Peyer's patch (tissue), 4 donors: ENCODE measurements at regions not wholly inside any gene's neighbourhood (a gene's known extent, or its start where the extent isn't known, plus 50 kb on each side); places are given as distances from the start of the nearest gene placed in this dataset.

Experiments used
- DNase-seq, 3 donors: peaks; one replicate each; pipeline ENCODE4 v3.0.0-alpha.2; 2017 to 2019
- H3K27ac ChIP-seq, 4 donors: fragments of 200-600 bp; sonication (generic); one replicate each; pipeline ENCODE4 v1.5.1; 2016 to 2019
- H3K27me3 ChIP-seq, 2 donors: fragments of 200-600 bp; sonication (generic); one replicate each; pipeline ENCODE4 v1.5.1; 2019
- H3K36me3 ChIP-seq, 3 donors: fragments of 200-600 bp; sonication (generic); one replicate each; pipeline ENCODE4 v1.5.1; 2016 to 2019
- H3K4me1 ChIP-seq, 4 donors: fragments of 200-600 bp; sonication (generic); one replicate each; pipeline ENCODE4 v1.5.1; 2016 to 2019
- H3K4me3 ChIP-seq, 4 donors: fragments of 200-600 bp; sonication (generic); 1 replicate in 3 of 4; 2 replicates in 1 of 4; pipeline ENCODE4 v1.5.1; 2016 to 2019; ENCODE audit warnings: mild to moderate bottlenecking in 1 of 4
- H3K9me3 ChIP-seq, 4 donors: fragments of 200-600 bp; sonication (generic); one replicate each; pipeline ENCODE4 v1.5.1; 2016 to 2019; ENCODE audit warnings: mild to moderate bottlenecking in 1 of 4
- POLR2A ChIP-seq, 2 donors: fragments of 450-650 bp; IDR thresholded peaks; one replicate each; pipeline ENCODE4 v1.5.1; 2017; ENCODE audit warnings: antibody characterized with exemption in 2 of 2, mild to moderate bottlenecking in 2 of 2, moderate library complexity in 2 of 2
- TF ChIP-seq, protein P1 (sequence below), 6 experiments: fragments of 450-650 bp in 4 of 6; fragments of 200-600 bp in 2 of 6; sonication (generic) in 1 of 6; IDR thresholded peaks; one replicate each; pipeline ENCODE4 v1.5.1; 2017 to 2019; ENCODE audit warnings: antibody characterized with exemption in 6 of 6, mild to moderate bottlenecking in 3 of 6, moderate library complexity in 1 of 6

GRCh38 chr1:187948170-187948794, 1119.5 kb downstream of the PLA2G4A start:
- Histone ChIP-seq H3K36me3 (no peaks in the 10 kb centered on the region), H3K27ac (no peak overlapping the region), H3K9me3 (peaks cover 0 to 10% (median 0%) of the 10 kb centered on the region in 4 donors), H3K4me1 (no peaks in the 10 kb centered on the region), H3K27me3 (no peaks in the 10 kb centered on the region), H3K4me3 (no peak overlapping the region)
- TF ChIP-seq, protein P1, sequence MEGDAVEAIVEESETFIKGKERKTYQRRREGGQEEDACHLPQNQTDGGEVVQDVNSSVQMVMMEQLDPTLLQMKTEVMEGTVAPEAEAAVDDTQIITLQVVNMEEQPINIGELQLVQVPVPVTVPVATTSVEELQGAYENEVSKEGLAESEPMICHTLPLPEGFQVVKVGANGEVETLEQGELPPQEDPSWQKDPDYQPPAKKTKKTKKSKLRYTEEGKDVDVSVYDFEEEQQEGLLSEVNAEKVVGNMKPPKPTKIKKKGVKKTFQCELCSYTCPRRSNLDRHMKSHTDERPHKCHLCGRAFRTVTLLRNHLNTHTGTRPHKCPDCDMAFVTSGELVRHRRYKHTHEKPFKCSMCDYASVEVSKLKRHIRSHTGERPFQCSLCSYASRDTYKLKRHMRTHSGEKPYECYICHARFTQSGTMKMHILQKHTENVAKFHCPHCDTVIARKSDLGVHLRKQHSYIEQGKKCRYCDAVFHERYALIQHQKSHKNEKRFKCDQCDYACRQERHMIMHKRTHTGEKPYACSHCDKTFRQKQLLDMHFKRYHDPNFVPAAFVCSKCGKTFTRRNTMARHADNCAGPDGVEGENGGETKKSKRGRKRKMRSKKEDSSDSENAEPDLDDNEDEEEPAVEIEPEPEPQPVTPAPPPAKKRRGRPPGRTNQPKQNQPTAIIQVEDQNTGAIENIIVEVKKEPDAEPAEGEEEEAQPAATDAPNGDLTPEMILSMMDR (IDR thresholded peaks at IDR 0.05), result no peak
- no peak for DNase-seq

GRCh38 chr1:187949567-187949966, 1120.8 kb downstream of the PLA2G4A start:
- H3K9me3 ChIP-seq, result peaks cover 0 to 10% (median 0%) of the 10 kb centered on the region in 4 donors
- no peaks in the 10 kb centered on the region for H3K36me3 ChIP-seq
- no peaks in the 10 kb centered on the region for H3K27me3 ChIP-seq
- no peak overlapping the region for H3K27ac ChIP-seq
- H3K4me1 ChIP-seq, result no peaks in the 10 kb centered on the region
- no peak overlapping the region for H3K4me3 ChIP-seq
- no peak for DNase-seq
- TF ChIP-seq, protein P1 (IDR thresholded peaks at IDR 0.05), result no peak
- TF ChIP-seq POLR2A (IDR thresholded peaks at IDR 0.05), result no peak

DNA sequence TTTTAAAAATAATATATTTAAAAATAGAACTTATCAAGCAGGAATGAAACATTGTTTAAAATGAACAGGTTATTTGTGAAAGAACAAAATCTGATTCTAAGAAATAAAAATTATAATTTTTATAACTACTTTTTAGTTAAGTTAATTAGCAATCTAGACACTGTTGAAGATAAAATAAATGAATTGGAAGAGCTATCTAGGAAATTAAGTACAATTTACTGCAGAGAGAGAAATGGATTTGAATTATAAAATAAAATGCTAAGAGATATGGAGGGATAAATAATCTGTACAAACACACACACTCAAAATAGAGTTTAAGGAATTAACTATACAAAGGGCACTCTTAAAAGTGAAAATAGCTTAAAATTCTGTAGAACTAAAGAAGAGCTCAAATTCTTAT, 1123.1 kb downstream of the PLA2G4A start:
- DNase-seq, result no peak
- no peaks in the 10 kb centered on the region for H3K27me3 ChIP-seq
- TF ChIP-seq, protein P1 (IDR thresholded peaks at IDR 0.05), result no peak
- TF ChIP-seq POLR2A (IDR thresholded peaks at IDR 0.05), result no peak
- H3K36me3 ChIP-seq, result no peaks in the 10 kb centered on the region
- no peaks in the 10 kb centered on the region for H3K4me1 ChIP-seq
- no peak overlapping the region for H3K27ac ChIP-seq
- H3K9me3 ChIP-seq, result peaks cover 0 to 6% (median 0%) of the 10 kb centered on the region in 4 donors
- H3K4me3 ChIP-seq, result no peak overlapping the region

GRCh38 chr1:187952446-187952845, 1123.7 kb downstream of the PLA2G4A start:
- no peaks in the 10 kb centered on the region for H3K36me3 ChIP-seq
- H3K27me3 ChIP-seq, result no peaks in the 10 kb centered on the region
- TF ChIP-seq, protein P1 (IDR thresholded peaks at IDR 0.05), result no peak
- no peak for TF ChIP-seq POLR2A (IDR thresholded peaks at IDR 0.05)
- H3K4me3 ChIP-seq, result no peak overlapping the region
- H3K27ac ChIP-seq, result no peak overlapping the region
- no peak for DNase-seq
- H3K4me1 ChIP-seq, result no peaks in the 10 kb centered on the region
- no peaks in the 10 kb centered on the region for H3K9me3 ChIP-seq

DNA sequence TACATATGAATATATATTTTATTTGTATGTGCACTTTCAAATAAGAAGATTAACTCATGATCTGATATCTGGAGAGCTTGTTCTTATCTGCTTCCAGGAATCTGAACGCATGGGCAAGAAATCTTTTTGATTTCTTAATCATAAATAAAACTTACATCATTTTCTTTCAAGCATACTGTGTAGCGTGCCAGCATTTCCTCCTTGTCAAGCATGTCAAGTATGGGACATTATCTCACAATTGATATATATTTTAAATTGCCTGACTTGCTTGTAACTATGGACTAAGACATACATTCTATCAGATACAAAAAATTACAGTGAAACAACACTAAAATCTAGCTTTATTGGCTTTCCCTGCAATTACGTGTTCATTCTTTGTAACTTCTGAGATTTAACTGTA, 1128.2 kb downstream of the PLA2G4A start:
- H3K4me3 ChIP-seq, result no peak overlapping the region
- H3K36me3 ChIP-seq, result no peaks in the 10 kb centered on the region
- no peak overlapping the region for H3K27ac ChIP-seq
- H3K9me3 ChIP-seq, result no peaks in the 10 kb centered on the region
- no peaks in the 10 kb centered on the region for H3K27me3 ChIP-seq
- no peak for TF ChIP-seq POLR2A (IDR thresholded peaks at IDR 0.05)
- TF ChIP-seq, protein P1 (IDR thresholded peaks at IDR 0.05), result no peak
- H3K4me1 ChIP-seq, result no peaks in the 10 kb centered on the region
- DNase-seq, result no peak

DNA sequence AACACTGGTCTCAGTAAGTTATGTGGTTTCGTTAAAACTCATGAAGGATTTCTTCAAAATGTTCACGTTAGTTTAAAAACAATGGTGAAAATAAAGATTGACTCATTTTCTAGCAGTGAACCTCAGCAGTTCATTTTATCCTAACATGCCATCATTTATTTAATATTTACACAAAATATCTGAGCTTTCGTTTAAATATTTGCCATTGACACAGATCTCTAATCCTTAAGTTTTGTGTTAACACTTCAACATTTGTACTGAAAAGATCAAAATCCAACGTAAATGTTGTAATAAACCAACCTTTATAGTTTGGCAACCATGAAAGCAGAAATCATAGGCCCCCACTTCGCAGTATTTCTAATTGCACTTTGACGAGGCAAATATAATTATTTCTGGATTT, 1129.5 kb downstream of the PLA2G4A start:
- H3K4me1 ChIP-seq, result no peaks in the 10 kb centered on the region
- H3K9me3 ChIP-seq, result no peaks in the 10 kb centered on the region
- no peaks in the 10 kb centered on the region for H3K27me3 ChIP-seq
- no peak for TF ChIP-seq POLR2A (IDR thresholded peaks at IDR 0.05)
- TF ChIP-seq, protein P1 (IDR thresholded peaks at IDR 0.05), result no peak
- DNase-seq, result no peak
- no peak overlapping the region for H3K27ac ChIP-seq
- H3K4me3 ChIP-seq, result no peak overlapping the region
- H3K36me3 ChIP-seq, result no peaks in the 10 kb centered on the region
